Transverse colon (tissue), 4 donors: ENCODE measurements at regions not wholly inside any gene's neighbourhood (a gene's known extent, or its start where the extent isn't known, plus 50 kb on each side); places are given as distances from the start of the nearest gene placed in this dataset.

Experiments
- DNase-seq: peaks from one replicate; pipeline ENCODE4 v3.0.0-alpha.2; 2019
- H3K27ac ChIP-seq, 4 donors: fragments of 200-600 bp; sonication (generic); 2 replicates each; pipeline ENCODE4 v1.5.1; 2016 to 2018; ENCODE audit warnings: inconsistent platforms in 4 of 4
- H3K27me3 ChIP-seq: fragments of 200-600 bp; sonication (generic); 2 replicates; pipeline ENCODE4 v1.5.1; 2017; ENCODE audit warnings: inconsistent platforms
- H3K36me3 ChIP-seq, 4 donors: fragments of 200-600 bp; sonication (generic); 2 replicates each; pipeline ENCODE4 v1.5.1; 2017 to 2019; ENCODE audit warnings: inconsistent platforms in 4 of 4
- H3K4me1 ChIP-seq, 4 donors: fragments of 200-600 bp; sonication (generic); 2 replicates each; pipeline ENCODE4 v1.5.1; 2017 to 2020; ENCODE audit warnings: inconsistent platforms in 4 of 4
- H3K4me3 ChIP-seq, 4 donors: fragments of 200-600 bp; sonication (generic); 1 replicate in 1 of 4; 2 replicates in 3 of 4; pipeline versions ENCODE4 v1.5.1 to v1.6.1; 2017 to 2019; ENCODE audit warnings: inconsistent platforms in 4 of 4
- H3K9me3 ChIP-seq, 2 donors: fragments of 200-600 bp; sonication (generic); 2 replicates each; pipeline ENCODE4 v1.5.1; 2017 to 2019; ENCODE audit warnings: inconsistent platforms in 2 of 2
- CTCF ChIP-seq, 5 experiments: fragments of 200-600 bp in 3 of 5; fragments of 450-650 bp in 2 of 5; sonication (generic) in 3 of 5; IDR thresholded peaks; 1 replicate in 2 of 5; 2 replicates in 3 of 5; pipeline ENCODE4 v1.5.1; 2016 to 2017; ENCODE audit warnings: antibody characterized with exemption in 5 of 5, inconsistent platforms in 3 of 5, mild to moderate bottlenecking in 2 of 5, moderate library complexity in 1 of 5
- EP300 ChIP-seq: sonication (generic); formaldehyde crosslinking; IDR thresholded peaks from one replicate; pipeline ENCODE4 v1.6.1; 2017; ENCODE audit warnings: antibody characterized with exemption, low read depth
- POLR2A ChIP-seq: fragments of 450-650 bp; IDR thresholded peaks from one replicate; pipeline ENCODE4 v1.6.1; 2016; ENCODE audit warnings: antibody characterized with exemption, mild to moderate bottlenecking, moderate library complexity
- POLR2AphosphoS5 ChIP-seq, 3 donors: sonication (generic); formaldehyde crosslinking; IDR thresholded peaks; one replicate each; pipeline ENCODE4 v1.6.1; 2016; ENCODE audit warnings: antibody characterized with exemption in 3 of 3
- WGBS, 2 donors: methylation state at CpG; one replicate each; pipeline ENCODE4 v1.1.5; 2018; ENCODE audit warnings: low coverage in 1 of 2; 5-methylcytosine and 5-hydroxymethylcytosine counted together
- in situ Hi-C, 4 donors: fragments of 200-750 bp; cut with MboI; loops; one replicate each; pipeline versions ENCODE4 v1.15.0 to v1.15.1; 2017; ENCODE audit warnings: low sequenced_read_pairs in 3 of 4, low pct_ligation_motif_present in 1 of 4, low pct_unique_long_range_greater_than_20kb in 1 of 4
- intact Hi-C: fragments of 100-400 bp; cut with DNase I; formaldehyde crosslinking; loops from one replicate; pipeline ENCODE4 v1.15.1; 2023; ENCODE audit warnings: low total_unique reads

- Histone ChIP-seq H3K4me3 (no peak overlapping the region), H3K9me3 (no peaks in the 10 kb centered on the region), H3K27me3 (no peaks in the 10 kb centered on the region), H3K4me1 (peaks cover 0 to 18% (median 0%) of the 10 kb centered on the region in 4 donors), H3K27ac (no peak overlapping the region), H3K36me3 (no peaks in the 10 kb centered on the region)
- in situ Hi-C loops (no loop called here), intact Hi-C loops (no loop called here)
- DNase-seq, result no peak
- TF ChIP-seq POLR2A, result no peak
- no peak for TF ChIP-seq CTCF (IDR thresholded peaks at IDR 0.05)
- TF ChIP-seq POLR2AphosphoS5 (IDR thresholded peaks at IDR 0.05), result no peak
- TF ChIP-seq EP300, result no peak
- 69 to 78% methylated on average over 2 of the region's 2 CpGs for WGBS, 2 donors
These were observed 148.9 kb upstream of the ABI3BP start for GRCh38 chr3:101142160-101142559.

- intact Hi-C loops, result no loop called here
- peak overlapping the region in 1 of 4 donors; percentile 9 for H3K27ac ChIP-seq
- in situ Hi-C loops, result no loop called here
- WGBS, 2 donors, result 27 to 52% methylated on average over 1 of the region's 1 CpG
- peaks cover 0 to 18% (median 0%) of the 10 kb centered on the region in 4 donors for H3K4me1 ChIP-seq
- H3K27me3 ChIP-seq, result no peaks in the 10 kb centered on the region
- no peaks in the 10 kb centered on the region for H3K36me3 ChIP-seq
- TF ChIP-seq EP300, result no peak
- no peak for TF ChIP-seq CTCF (IDR thresholded peaks at IDR 0.05)
- TF ChIP-seq POLR2A, result no peak
- no peak for TF ChIP-seq POLR2AphosphoS5 (IDR thresholded peaks at IDR 0.05)
- no peak for DNase-seq
- H3K4me3 ChIP-seq, result no peak overlapping the region
- H3K9me3 ChIP-seq, result no peaks in the 10 kb centered on the region
These were observed 147.9 kb upstream of the ABI3BP start for GRCh38 chr3:101141135-101141534.

- no peak for DNase-seq
- intact Hi-C loops (no loop called here), in situ Hi-C loops (no loop called here)
- Histone ChIP-seq H3K27me3 (no peaks in the 10 kb centered on the region), H3K9me3 (no peaks in the 10 kb centered on the region), H3K4me1 (peaks cover 0 to 18% (median 0%) of the 10 kb centered on the region in 4 donors), H3K4me3 (no peak overlapping the region), H3K36me3 (no peaks in the 10 kb centered on the region), H3K27ac (no peak overlapping the region)
- 91 to 100% methylated on average over 1 of the region's 1 CpG for WGBS, 2 donors
- TF ChIP-seq POLR2A, result no peak
- no peak for TF ChIP-seq CTCF (IDR thresholded peaks at IDR 0.05)
- no peak for TF ChIP-seq EP300
- no peak for TF ChIP-seq POLR2AphosphoS5 (IDR thresholded peaks at IDR 0.05)
These were observed 145.6 kb upstream of the ABI3BP start for GRCh38 chr3:101138817-101139216.

GRCh38 chr3:101134331-101134730, 141.1 kb upstream of the ABI3BP start:
- no peaks in the 10 kb centered on the region for H3K9me3 ChIP-seq
- 84 to 88% methylated on average over 2 to 7 of the region's 7 CpGs for WGBS, 2 donors
- intact Hi-C loops, result no loop called here
- H3K27me3 ChIP-seq, result no peaks in the 10 kb centered on the region
- H3K27ac ChIP-seq, result no peak overlapping the region
- no peaks in the 10 kb centered on the region for H3K4me1 ChIP-seq
- H3K4me3 ChIP-seq, result no peak overlapping the region
- no peak for DNase-seq
- H3K36me3 ChIP-seq, result no peaks in the 10 kb centered on the region
- TF ChIP-seq CTCF (IDR thresholded peaks at IDR 0.05) (no peak), POLR2AphosphoS5 (IDR thresholded peaks at IDR 0.05) (no peak), POLR2A (no peak), EP300 (no peak)
- in situ Hi-C loops, result no loop called here
